Mucosa of descending colon (tissue), 3 donors: ENCODE measurements at regions not wholly inside any gene's neighbourhood (a gene's known extent, or its start where the extent isn't known, plus 50 kb on each side); places are given as distances from the start of the nearest gene placed in this dataset.

Source experiments
- ATAC-seq: fragments of 200-7000 bp; cut with Tn5 transposase; one replicate; pipeline ENCODE4 v1.9.1; 2020; ENCODE audit warnings: mild to moderate bottlenecking, moderate library complexity
- DNase-seq, 3 donors: peaks; one replicate each; pipeline ENCODE4 v3.0.0-alpha.2; 2020
- H3K36me3 ChIP-seq: fragments of 200-600 bp; one replicate; pipeline ENCODE4 v1.8.0; 2021; ENCODE audit warnings: low read depth, mild to moderate bottlenecking
- H3K4me1 ChIP-seq: fragments of 200-600 bp; one replicate; pipeline ENCODE4 v1.8.0; 2021; ENCODE audit warnings: low read depth, mild to moderate bottlenecking
- H3K4me3 ChIP-seq: fragments of 200-600 bp; one replicate; pipeline ENCODE4 v1.8.0; 2021; ENCODE audit warnings: mild to moderate bottlenecking
- H3K9me3 ChIP-seq: fragments of 200-600 bp; one replicate; pipeline ENCODE4 v1.8.0; 2021; ENCODE audit warnings: mild to moderate bottlenecking
- CTCF ChIP-seq: fragments of 200-600 bp; IDR thresholded peaks from one replicate; pipeline ENCODE4 v1.8.0; 2022; ENCODE audit warnings: antibody characterized with exemption, mild to moderate bottlenecking
- intact Hi-C, 2 donors: fragments of 100-400 bp; cut with DNase I in 1 of 2; cut with micrococcal nuclease in 1 of 2; formaldehyde crosslinking; loops; one replicate each; pipeline versions ENCODE4 v1.11.0 to v1.11.1; 2022; cut with DNase I, micrococcal nuclease
- donor health status: DM: no; HTN: no; CAD: no; lungs with moderate emphysema.
- donor health status: DM: no; HTN: no; CAD: no.
- donor health status: DM: no; HTN: yes; CAD: no.

- Histone ChIP-seq H3K4me1 (no peaks in the 10 kb centered on the region), H3K9me3 (no peaks in the 10 kb centered on the region), H3K4me3 (no peak overlapping the region), H3K36me3 (no peaks in the 10 kb centered on the region)
- ATAC-seq (no peak), DNase-seq (no peak)
- no peak for TF ChIP-seq CTCF
- intact Hi-C loops: no loop called here
These were observed 117.9 kb downstream of the JCAD start for GRCh38 chr10:29941476-29941875.

GRCh38 chr10:29932991-29933390 lies 126.4 kb downstream of the JCAD start:
- Histone ChIP-seq H3K4me1 (no peaks in the 10 kb centered on the region), H3K4me3 (no peak overlapping the region), H3K9me3 (no peaks in the 10 kb centered on the region), H3K36me3 (no peaks in the 10 kb centered on the region)
- ATAC-seq (no peak), DNase-seq (no peak)
- intact Hi-C loops: no loop called here
- no peak for TF ChIP-seq CTCF

GRCh38 chr10:29931833-29932232 lies 127.6 kb downstream of the JCAD start:
- no peaks in the 10 kb centered on the region for H3K36me3 ChIP-seq
- no peak for DNase-seq
- TF ChIP-seq CTCF: no peak
- H3K4me3 ChIP-seq: no peak overlapping the region
- H3K4me1 ChIP-seq: no peaks in the 10 kb centered on the region
- no peaks in the 10 kb centered on the region for H3K9me3 ChIP-seq
- intact Hi-C loops: no loop called here
- ATAC-seq: no peak

GRCh38 chr10:29929006-29929405 lies 130.4 kb downstream of the JCAD start:
- DNase-seq: no peak
- no peak for TF ChIP-seq CTCF
- Histone ChIP-seq H3K4me1 (no peaks in the 10 kb centered on the region), H3K36me3 (no peaks in the 10 kb centered on the region), H3K9me3 (no peaks in the 10 kb centered on the region), H3K4me3 (no peak overlapping the region)
- intact Hi-C loops: no loop called here
- ATAC-seq: no peak

- Histone ChIP-seq H3K4me3 (no peak overlapping the region), H3K9me3 (no peaks in the 10 kb centered on the region), H3K4me1 (no peaks in the 10 kb centered on the region), H3K36me3 (no peaks in the 10 kb centered on the region)
- TF ChIP-seq CTCF: no peak
- DNase-seq: no peak
- intact Hi-C loops: no loop called here
- ATAC-seq: no peak
These were observed 132.7 kb downstream of the JCAD start for GRCh38 chr10:29926693-29927048.
